GM04503 (cell line): ENCODE measurements at regions not wholly inside any gene's neighbourhood (a gene's known extent, or its start where the extent isn't known, plus 50 kb on each side); places are given as distances from the start of the nearest gene placed in this dataset.

Experiments
- DNase-seq: peaks from one replicate; pipeline ENCODE4 v3.0.0-alpha.2; 2012; ENCODE audit warnings: low read depth

DNA sequence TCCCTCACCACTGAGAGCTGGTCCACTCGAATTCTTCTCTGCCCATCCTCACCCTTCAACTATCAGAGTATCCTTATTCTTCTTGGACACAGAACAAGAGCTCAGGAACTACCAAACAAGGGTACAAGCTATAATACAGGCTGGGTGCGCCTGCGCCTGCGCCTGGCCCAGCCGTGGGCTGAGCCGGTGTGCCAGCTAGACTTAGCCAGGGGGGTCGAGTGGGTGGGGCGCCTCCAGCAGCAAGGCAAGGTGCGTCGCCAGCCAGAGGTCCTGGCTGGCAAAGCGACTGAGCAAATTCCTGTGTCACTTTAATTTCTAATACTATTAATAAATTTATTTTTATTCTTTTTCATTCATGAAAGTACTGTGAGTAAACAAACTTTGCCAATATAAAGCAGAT lies 1072.6 kb upstream of the PIK3C3 start:
- no peak for DNase-seq

DNA sequence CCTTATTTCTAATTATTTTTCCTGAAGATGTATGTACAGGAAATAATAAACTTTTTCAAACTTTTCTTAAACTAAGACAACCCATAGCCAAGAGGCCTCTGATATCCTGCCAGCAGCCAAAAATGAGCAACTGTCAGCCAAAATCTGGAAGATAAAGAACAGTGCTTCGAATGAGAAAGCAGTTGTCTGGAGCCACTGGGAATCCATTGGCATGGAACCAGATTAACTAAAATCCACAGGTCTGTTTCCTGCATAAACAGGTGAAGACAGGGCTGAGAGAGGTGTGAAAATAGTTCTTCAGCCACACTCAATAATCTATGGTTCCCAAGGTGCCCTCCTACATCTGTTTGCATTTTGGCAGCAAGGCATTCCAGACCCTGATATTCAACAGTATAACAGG lies 1076.7 kb upstream of the PIK3C3 start:
- no peak for DNase-seq

DNA sequence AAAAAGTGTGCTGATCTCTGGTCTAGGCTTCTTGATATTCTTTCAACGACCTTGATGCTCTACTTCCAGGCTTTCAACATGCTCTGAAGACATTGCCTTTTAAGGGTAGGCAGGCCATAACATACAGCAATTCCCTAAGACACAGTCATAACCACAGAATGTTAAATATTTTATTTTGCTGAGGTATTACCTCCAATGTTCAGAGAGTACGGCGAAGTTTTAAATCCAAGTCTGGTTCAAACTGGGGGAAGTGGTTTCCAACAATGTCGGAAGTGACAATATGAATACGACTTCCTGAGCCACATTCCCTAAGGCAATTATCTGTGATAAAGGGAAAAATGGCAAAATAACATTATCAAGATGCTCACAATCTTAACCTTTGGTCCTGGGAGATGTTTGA lies 1077.9 kb upstream of the PIK3C3 start:
- peak; percentile 73 for DNase-seq

DNA sequence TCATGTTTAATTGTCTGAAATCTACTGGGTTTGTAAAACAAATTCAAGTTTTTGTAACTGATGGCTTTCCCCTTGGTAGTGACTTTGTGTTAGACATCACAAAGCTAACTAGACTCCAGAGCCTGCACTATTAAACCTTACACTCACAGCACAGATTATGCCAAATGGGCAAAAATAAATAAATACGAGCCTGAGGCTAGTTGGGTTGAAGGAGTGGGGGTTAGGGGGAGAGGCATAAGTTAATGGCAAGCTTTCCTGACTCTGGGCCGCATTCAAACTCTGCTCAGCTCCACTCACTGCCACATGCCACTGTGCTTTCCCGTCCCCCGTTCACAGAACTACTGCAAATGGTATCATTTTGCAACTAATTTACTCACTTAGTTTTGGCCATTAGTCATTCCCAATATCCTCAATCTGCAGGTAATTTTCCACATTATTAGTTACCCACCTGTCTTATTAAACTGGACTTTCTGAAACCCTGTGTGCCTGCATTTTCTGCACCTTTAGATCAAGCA lies 1079.9 kb upstream of the PIK3C3 start:
- no peak for DNase-seq

DNA sequence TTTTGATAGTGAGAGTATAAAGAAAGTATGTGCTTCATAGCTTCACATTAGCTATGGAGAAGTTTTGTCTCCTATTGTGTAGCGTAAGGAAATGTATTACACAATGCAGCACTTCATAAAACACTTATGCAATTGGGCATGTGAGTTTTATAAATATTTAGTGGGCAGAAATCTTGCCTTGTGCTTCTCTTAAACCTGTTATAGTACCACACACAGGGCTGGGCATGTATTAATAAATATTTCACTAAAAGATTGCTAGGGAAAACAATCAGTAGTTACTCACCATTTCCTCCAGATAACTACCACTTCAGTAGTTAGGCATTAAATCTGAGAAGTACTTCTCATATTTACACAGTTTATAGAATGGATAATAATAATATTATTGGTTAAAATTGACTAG lies 1080.8 kb upstream of the PIK3C3 start:
- DNase-seq, result no peak

DNA sequence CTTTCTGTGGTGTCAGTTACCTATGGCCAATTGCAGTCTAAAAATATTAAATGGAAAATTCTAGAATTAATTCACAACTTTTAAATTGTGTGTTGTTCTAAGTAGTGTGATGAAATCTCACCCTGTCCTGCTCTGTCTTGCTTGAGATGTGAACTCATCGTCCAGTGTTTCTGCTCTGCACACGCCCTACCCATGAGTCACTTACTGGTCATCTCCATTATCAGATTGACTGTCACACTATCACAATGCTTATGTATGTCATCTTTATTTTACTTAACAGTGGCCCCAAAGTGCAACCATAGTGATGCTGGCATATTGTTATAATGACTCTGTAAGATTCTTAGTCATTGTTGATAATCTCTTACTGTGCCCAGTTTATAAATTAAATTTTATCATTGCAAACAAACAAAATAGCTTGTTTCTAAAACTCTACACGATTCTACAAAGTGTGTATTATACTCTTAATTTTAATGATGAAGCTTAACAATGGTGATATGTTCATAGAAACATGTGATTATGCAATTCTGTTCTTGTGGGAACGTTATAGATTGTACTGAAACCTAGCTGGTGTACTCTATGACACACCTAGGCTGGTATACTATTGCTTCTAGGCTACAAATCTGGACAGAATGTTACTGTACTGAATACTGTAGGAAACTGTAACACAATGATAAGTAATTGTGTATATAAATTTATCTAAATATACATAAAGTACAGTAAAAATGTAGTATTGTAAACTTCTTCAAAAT lies 1086.8 kb upstream of the PIK3C3 start:
- peak; percentile 82 for DNase-seq

DNA sequence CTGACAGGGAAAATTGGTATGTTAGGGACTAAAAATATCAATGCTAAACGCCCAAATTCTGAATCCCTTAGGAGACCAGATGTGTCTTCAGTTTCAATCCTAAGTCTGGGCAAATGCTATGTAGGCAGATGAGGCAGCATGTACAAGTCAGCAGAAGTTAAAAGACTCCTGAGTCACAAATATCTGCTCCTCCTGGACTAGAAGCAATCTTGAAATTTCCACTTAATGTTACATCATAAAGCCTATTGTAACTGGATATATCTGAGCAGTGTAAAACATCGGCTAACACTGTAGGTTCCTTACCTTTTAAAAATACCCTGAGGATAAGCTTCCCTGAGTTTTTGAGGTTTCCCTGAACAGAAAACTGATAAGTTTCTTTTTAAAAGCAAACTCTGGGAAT lies 1087.6 kb upstream of the PIK3C3 start:
- DNase-seq, result peak; percentile 73

DNA sequence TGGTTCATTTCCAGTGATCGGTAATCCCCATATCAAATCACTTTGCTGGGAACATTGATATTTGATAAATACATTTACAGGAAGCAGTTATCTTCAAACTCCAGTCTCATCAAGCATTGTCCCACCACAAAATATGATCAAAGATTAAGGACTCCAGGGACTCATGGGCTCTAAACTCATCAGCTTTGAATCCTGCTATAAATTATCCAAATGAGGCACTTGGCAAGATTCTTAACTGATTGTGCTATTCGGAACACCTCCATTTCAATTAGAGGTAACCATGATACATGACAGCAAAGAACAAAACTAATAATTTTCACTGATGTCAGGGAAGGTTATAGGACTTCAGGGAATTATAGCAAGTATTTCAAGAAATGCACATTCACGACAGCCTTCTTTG lies 1088.1 kb upstream of the PIK3C3 start:
- DNase-seq, result no peak

DNA sequence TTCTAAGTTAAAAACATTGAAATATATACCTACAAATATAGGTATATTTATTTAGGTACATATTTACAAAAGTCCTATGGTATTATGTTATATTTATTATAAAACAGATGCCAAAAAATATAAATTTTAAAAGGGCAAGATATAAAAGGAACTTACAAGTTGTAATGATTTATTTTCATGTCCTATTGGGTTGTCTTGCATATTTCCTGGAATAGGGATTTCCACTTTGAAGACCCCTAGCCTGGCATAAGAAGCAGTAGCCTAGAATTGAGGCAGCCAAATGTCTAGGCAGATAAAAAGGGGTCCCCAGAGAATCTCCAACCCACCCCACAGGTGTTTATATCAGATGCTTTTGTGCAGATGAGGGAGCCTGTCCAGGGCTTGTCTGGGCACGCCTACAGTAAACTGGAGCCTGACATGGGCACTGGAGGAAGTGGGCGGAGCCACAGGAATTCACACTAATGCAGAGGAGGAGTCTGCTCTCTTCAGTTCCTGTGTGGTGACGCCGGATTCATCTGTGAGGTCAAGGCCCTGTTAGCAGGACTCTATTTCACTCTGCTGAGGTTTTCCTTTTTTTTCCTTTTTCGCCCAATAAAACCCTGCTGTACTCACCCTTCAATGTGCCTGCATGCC lies 1088.9 kb upstream of the PIK3C3 start:
- no peak for DNase-seq

DNA sequence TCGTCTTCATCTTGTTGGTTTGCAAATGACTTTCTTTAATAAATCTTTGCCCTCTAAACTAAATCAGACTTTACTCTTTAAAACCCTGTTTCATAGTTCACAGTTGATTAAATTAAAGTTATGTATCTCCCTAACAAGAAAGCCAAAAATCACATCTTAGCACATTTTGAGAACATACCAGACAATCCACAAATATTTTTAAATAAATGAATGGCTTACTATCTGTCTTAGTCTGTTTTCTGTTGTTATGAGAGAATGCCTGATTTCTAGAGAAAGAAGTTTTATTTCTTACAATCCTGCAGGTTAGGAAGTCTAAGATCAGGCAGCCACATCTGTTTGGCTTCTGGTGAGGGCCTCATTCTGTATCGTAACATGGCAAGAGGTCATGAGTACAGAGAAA lies 1090.2 kb upstream of the PIK3C3 start:
- no peak for DNase-seq

DNA sequence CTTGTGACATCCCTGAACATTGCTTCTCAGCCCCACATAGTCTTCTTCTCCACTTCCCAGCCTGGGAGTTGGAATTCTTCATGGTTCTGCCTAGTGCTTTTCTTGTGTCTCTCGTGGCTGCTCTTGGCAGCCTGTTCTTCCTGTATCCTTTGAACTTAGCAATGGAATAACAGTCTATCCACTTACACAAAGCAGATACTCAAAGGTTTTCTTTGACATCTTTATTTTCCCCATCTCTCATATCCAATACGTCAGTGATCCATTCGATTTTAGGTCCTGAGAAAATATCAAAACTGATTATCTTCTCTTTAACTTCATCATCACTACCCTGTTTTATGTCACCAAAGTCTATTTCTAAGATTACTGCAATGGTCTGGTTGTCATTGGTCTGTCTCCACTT lies 1091.2 kb upstream of the PIK3C3 start:
- no peak for DNase-seq

DNA sequence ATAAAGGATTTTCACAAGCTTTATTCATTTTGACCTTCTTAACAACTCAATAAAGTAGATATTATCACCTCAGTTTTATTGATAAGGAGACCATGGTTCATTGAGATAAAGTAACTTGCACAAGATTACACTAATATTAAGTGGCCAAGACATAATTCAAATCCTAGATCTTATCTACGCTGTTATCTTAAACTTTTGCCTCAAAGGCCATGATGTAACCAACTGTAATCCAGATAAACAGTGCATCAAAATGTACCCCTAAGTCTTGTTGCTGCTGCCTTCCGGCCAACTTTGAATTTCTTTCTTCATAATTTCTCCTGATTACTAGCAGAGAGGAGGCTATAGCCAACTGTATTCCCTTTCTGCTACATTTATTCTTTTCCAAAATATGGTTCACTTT lies 1094.8 kb upstream of the PIK3C3 start:
- DNase-seq, result no peak

DNA sequence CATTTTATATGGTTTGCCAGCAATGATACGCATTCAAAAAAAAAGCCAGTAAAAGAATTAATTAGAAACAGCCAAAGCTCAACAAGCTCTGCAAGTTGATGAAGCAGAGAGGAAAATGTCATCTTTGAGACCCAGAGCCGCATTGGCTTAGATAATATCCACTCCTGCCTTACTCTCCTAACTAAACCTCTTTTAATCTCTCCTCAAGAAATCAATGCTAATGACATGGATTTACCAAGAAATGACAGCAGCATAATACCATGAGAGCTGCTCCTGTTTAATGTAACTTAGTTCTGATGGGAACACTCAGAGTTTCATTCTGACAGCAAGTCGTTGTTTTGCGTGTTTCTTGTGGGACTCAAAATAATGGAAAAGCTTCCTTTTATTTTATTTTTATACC lies 1099.4 kb upstream of the PIK3C3 start:
- DNase-seq, result no peak

DNA sequence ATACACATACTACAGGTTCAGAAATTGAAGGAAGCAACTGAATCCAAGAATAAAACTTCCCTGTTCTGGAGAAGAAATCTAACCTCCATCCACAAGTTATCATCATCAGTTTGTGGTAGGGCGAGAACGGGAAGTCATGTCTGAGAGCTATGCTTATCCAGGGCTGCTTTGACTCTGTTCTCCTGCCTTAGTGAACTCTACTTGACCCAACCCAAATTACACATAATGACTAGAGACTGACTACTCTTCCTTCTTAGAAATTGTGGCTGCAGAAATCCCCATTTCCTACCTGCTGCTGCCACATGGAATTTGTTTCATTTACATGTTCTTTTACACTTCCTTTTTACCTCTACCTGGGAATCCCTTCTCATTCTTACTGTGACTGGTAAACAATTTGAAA lies 1102.6 kb upstream of the PIK3C3 start:
- no peak for DNase-seq

DNA sequence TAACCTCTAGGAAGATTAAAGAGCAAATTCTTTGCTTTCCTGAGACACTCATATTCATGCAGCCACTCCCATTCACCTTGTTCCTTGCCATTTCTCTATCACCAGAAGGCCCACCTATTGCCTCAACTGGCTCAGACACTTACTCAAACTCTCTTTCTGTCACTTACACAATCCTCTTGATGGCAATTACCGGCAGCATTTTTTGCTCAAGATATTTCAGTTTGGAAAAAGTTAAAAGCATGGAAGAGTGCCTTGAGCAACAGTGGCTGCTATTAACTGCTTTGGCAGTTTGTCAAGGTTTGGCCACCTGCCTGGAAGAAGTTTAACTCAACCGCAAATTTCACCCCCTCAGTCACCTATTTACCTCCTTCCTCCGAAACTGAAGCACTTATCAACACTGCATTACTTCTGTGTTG lies 1104.0 kb upstream of the PIK3C3 start:
- no peak for DNase-seq

DNA sequence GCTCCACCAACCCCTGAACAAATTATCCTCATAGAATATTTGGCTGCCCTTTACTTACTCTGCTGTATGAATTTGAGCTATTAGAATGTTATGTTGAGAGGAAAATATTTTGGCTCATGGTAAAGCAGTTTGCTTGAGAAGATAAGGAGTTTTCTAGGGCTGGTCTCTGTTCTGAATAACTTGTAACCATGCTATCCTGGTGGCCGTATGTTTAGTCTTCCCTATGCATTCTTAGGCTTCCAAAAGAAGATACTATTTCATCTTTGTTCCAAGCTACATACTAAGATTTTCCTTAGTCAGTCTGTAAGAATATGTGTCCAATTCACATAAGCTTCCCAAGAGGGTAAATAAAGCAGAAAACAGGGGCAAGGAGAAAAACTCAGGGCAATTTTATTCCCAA lies 1105.1 kb upstream of the PIK3C3 start:
- DNase-seq, result no peak

DNA sequence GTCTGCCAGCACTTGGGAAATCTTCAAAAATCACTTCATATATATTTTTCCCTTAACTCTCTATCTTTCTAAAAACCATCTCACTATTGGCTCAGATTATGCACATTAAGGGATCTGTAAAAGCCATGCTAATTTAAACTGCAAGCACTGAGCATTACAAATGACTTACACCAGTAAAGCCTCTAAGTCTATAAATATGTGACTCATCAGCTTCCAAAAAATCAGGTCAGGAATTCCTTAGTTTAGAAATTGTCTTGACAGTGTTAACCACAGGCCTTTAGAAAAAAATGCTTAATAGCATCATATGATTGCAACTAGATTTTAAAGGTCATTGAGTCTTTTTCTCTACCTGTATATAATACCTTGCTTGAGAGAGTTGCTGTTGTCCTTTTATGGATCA lies 1113.6 kb upstream of the PIK3C3 start:
- DNase-seq, result peak; percentile 32

DNA sequence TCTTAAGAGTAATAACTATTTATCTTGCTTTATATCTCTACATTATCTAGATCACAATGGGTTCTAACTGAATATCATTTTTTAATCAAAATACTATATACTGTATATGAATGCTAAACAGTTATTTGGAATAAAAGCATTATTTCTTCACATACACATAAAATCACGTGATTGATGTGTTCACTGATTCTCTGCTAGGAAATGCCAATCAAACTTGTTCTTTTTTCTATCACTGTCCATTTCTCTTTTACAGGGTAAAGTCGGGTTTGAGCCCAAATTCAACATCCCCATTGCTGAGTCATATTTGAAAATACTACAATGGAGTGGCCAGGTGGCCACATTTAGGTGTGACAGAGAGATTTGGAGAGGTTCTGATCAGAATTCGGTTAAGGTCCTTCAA lies 1114.0 kb upstream of the PIK3C3 start:
- DNase-seq, result no peak

DNA sequence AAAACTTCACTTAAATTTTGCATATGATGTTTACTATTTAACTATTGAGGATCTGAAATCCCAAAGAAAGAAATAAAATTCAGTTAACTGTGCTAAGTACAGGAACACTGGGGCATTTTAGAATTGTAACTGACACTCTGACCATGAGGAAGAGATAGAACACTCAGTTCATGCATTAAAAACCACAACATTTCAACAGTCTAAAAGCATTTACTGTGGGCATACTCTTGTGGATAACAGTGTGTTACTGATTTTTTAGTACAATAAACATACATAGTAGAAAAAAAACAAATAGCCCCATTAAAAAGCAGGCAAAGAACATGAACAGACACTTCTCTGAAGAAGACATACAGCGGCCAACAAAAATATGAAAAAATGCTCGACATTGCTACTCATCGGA lies 1122.7 kb upstream of the PIK3C3 start:
- DNase-seq, result no peak

DNA sequence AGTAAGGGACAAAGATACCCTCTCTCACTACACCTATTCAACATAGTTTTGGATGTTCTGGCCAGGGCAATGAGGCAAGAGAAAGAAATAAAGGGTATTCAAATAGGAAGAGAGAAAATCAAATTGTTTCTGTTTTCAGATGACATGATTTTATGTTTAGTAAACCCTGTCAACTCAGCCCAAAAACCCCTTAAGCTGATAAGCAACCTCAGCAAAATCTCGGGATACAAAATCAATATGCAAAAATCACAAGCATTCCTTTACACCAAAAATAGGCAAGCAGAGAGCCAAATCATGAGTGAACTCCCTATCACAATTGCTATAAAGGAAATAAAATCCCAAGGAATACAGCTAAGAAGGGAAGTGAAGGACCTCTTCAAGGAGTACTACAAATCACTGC lies 1130.7 kb upstream of the PIK3C3 start:
- DNase-seq, result no peak

DNA sequence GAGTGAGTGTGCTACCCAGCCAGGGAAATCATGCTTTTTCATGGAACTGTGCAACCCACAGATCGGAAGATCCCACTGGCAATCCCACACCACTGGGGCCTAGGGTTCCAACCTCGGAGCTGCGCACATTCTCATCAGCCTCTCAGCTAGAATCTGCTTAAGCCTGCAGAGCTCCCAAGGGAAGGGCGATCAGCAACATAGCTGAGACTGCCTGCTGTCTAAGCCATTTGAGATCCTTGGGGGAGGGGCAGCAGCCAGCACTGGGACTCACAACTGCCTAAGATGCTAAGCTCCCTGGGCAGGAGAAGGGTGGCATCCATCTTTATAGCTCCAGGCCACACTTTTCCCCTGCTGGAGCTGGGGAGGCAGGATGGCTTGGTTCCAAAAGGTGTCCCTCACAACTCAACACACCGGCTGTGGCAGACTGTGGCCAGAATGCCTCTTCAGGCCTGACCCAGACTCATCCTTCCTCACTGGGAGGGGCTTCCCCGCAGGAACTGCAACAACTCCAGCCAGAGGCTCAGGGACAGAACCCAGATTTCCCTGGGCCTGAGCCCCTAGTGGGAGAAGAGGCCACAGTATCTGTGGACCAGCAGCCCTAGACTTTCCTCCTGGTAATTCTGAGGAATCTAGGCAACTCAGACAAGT lies 1133.3 kb upstream of the PIK3C3 start:
- DNase-seq, result no peak

DNA sequence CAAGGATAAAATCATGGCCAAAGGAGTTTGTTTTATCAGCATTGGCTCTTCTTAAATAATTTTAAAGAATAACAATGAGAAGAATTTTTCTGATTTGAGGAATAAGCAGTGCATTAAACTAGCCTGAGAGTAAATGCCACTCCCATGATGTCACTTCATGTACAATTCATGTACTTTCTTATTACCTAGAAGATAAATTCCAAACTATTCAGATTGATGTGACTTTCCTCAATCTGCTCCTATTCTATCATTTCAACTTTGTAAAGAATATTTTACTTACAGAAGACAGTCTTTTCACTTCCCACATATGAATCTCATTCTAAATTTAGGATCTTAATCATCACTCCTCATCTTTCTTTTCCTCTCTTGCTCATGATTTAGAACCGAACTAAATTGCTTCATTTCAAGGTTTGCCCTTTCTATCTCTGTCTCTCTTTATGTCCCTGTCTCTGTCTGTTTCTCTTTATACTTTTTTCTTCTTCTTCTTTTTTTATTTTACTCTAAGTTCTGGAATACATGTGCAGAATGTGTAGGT lies 1142.0 kb upstream of the PIK3C3 start:
- no peak for DNase-seq

DNA sequence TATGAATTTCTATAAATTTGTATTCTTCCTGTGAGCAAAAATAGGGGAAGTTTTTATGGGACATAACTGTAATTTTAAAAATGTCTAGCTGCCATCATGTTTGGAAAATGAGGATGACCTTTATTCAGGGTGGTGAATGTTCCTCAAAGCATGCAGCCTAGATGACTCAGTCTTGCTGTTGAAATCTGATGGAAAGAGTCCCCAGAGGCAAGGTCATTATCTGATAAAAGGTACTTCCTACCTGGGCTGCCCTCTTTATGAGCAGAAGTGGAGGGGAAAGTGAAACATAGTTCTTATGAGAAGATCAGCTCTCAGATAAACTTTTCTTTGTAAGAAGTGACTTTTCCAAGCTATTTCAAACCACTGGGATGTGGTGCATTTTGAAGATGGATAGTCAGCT lies 1144.7 kb upstream of the PIK3C3 start:
- DNase-seq, result no peak
